Calu3 (cell line): ENCODE measurements at regions not wholly inside any gene's neighbourhood (a gene's known extent, or its start where the extent isn't known, plus 50 kb on each side); places are given as distances from the start of the nearest gene placed in this dataset.
A peak's percentile ranks its signal among the peaks of the same experiment; 100 is the strongest.

Experiments
- BruUV-seq: library from RNA; stranded (reverse); fragments of 400-500 nt; replicated peaks from 2 replicates; lab custom pipeline; 2021; lab: Mats Ljungman, UMichigan
- CTCF ChIA-PET: fragments of 300-600 bp; sonication (Branson Sonifier 250); formaldehyde crosslinking; loops from one replicate; lab custom pipeline; 2022; ENCODE audit warnings: antibody characterized with exemption; lab: Charles Lee
- DNase-seq: peaks from one replicate; pipeline ENCODE4 v3.0.0; 2022
- H3K27ac Mint-ChIP-seq: one replicate; pipeline ENCODE4 v1.8.0; 2022; ENCODE audit warnings: mixed read lengths; ENCODE audit not compliant: unreplicated experiment
- H3K27me3 Mint-ChIP-seq: one replicate; pipeline ENCODE4 v1.8.0; 2022; ENCODE audit warnings: mixed read lengths; ENCODE audit not compliant: unreplicated experiment
- H3K36me3 Mint-ChIP-seq: one replicate; pipeline ENCODE4 v1.8.0; 2022; ENCODE audit warnings: mild to moderate bottlenecking, moderate library complexity, mixed read lengths; ENCODE audit not compliant: insufficient read depth, unreplicated experiment
- H3K4me1 Mint-ChIP-seq: one replicate; pipeline ENCODE4 v1.8.0; 2022; ENCODE audit warnings: mild to moderate bottlenecking, low read depth, mixed read lengths; ENCODE audit not compliant: unreplicated experiment
- H3K4me3 Mint-ChIP-seq: one replicate; pipeline ENCODE4 v1.8.0; 2022; ENCODE audit warnings: mild to moderate bottlenecking, low read depth, moderate library complexity, mixed read lengths; ENCODE audit not compliant: unreplicated experiment
- H3K9me3 Mint-ChIP-seq: one replicate; pipeline ENCODE4 v1.8.0; 2022; ENCODE audit warnings: low read depth, mixed read lengths; ENCODE audit not compliant: unreplicated experiment
- CTCF ChIP-seq: fragments of 200-600 bp; IDR thresholded peaks from one replicate; pipeline ENCODE4 v1.8.0; 2022; ENCODE audit warnings: antibody characterized with exemption; ENCODE audit not compliant: unreplicated experiment
- intact Hi-C: fragments of 100-400 bp; cut with micrococcal nuclease; formaldehyde crosslinking; loops from one replicate; pipeline ENCODE4 v1.10.0; 2022; ENCODE audit not compliant: unreplicated experiment

GRCh38 chr18:54684784-54685183 lies 93.7 kb downstream of the DYNAP start:
- no peaks in the 10 kb centered on the region for H3K36me3 Mint-ChIP-seq
- intact Hi-C loops = loop anchor here (5.0 kb wide), 1 partner anchor 148 kb away; no protein-coding TSS in a partner anchor
- CTCF ChIA-PET = interaction anchor here (1.9 kb wide), 1 partner anchor 90 kb away, joined by 11 read pairs; no protein-coding TSS in a partner anchor
- H3K9me3 Mint-ChIP-seq = no peaks in the 10 kb centered on the region
- H3K4me1 Mint-ChIP-seq = peaks cover 28% of the 10 kb centered on the region
- no peak overlapping the region for H3K4me3 Mint-ChIP-seq
- no TSS peak for BruUV-seq
- H3K27me3 Mint-ChIP-seq = no peaks in the 10 kb centered on the region
- H3K27ac Mint-ChIP-seq = no peak overlapping the region
- DNase-seq = peak; percentile 12
- TF ChIP-seq CTCF = no peak

- no peaks in the 10 kb centered on the region for H3K9me3 Mint-ChIP-seq
- no peaks in the 10 kb centered on the region for H3K27me3 Mint-ChIP-seq
- peaks cover 7% of the 10 kb centered on the region for H3K4me1 Mint-ChIP-seq
- no peaks in the 10 kb centered on the region for H3K36me3 Mint-ChIP-seq
- intact Hi-C loops = no loop called here
- CTCF ChIA-PET = no interaction called here
- BruUV-seq = no TSS peak
- no peak overlapping the region for H3K4me3 Mint-ChIP-seq
- TF ChIP-seq CTCF = no peak
- H3K27ac Mint-ChIP-seq = no peak overlapping the region
- no peak for DNase-seq
Measured at GRCh38 chr18:54689319-54689718, 98.3 kb downstream of the DYNAP start.

GRCh38 chr18:54690198-54690597 lies 99.2 kb downstream of the DYNAP start:
- CTCF ChIA-PET = no interaction called here
- DNase-seq = no peak
- peaks cover 4% of the 10 kb centered on the region for H3K9me3 Mint-ChIP-seq
- H3K4me1 Mint-ChIP-seq = no peaks in the 10 kb centered on the region
- H3K27ac Mint-ChIP-seq = no peak overlapping the region
- TF ChIP-seq CTCF = no peak
- intact Hi-C loops = no loop called here
- H3K4me3 Mint-ChIP-seq = no peak overlapping the region
- no peaks in the 10 kb centered on the region for H3K27me3 Mint-ChIP-seq
- no TSS peak for BruUV-seq
- H3K36me3 Mint-ChIP-seq = no peaks in the 10 kb centered on the region

- intact Hi-C loops = no loop called here
- no peak for DNase-seq
- Mint-ChIP-seq H3K27me3 (no peaks in the 10 kb centered on the region), H3K27ac (no peak overlapping the region), H3K4me1 (no peaks in the 10 kb centered on the region), H3K36me3 (no peaks in the 10 kb centered on the region), H3K4me3 (no peak overlapping the region), H3K9me3 (peaks cover 4% of the 10 kb centered on the region)
- no peak for TF ChIP-seq CTCF
- no TSS peak for BruUV-seq
- CTCF ChIA-PET = no interaction called here
Measured at GRCh38 chr18:54692463-54692862, 101.4 kb downstream of the DYNAP start.
